ENCODE measurements at regions not wholly inside any gene's neighbourhood (a gene's known extent, or its start where the extent isn't known, plus 50 kb on each side); places are given as distances from the start of the nearest gene placed in this dataset.

DNA sequence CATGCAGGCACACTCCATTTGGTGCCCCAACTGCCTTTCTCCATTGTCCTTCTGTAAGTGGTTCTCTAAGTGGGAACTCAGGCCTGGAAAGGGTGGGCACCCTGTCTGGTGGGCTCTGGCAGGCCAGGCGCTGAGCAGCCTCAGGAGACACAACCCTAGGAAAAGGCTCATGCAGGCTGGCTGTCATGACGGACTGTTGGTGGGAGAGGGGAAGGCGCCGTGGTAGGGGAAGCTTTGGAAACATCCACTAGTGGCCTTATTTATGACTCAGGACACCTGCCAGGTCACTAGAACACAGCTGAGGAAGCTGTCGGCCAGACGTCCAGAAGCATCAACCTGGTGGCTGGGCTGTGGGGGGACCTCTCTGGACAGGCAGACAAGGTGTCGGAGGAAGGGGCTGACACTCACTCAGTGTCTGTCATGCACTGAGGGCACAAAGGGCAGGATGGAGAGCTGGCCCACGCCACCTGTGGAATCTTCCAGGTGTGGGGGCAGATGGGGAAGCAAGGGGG lies 216.0 kb downstream of the SEC14L1 start:
- TF ChIP-seq, protein P1, sequence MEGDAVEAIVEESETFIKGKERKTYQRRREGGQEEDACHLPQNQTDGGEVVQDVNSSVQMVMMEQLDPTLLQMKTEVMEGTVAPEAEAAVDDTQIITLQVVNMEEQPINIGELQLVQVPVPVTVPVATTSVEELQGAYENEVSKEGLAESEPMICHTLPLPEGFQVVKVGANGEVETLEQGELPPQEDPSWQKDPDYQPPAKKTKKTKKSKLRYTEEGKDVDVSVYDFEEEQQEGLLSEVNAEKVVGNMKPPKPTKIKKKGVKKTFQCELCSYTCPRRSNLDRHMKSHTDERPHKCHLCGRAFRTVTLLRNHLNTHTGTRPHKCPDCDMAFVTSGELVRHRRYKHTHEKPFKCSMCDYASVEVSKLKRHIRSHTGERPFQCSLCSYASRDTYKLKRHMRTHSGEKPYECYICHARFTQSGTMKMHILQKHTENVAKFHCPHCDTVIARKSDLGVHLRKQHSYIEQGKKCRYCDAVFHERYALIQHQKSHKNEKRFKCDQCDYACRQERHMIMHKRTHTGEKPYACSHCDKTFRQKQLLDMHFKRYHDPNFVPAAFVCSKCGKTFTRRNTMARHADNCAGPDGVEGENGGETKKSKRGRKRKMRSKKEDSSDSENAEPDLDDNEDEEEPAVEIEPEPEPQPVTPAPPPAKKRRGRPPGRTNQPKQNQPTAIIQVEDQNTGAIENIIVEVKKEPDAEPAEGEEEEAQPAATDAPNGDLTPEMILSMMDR (IDR thresholded peaks at IDR 0.05): no peak
- no peak for TF ChIP-seq POLR2A (IDR thresholded peaks at IDR 0.05)
- TF ChIP-seq EP300 (IDR thresholded peaks at IDR 0.05): no peak
